ENCODE measurements at regions not wholly inside any gene's neighbourhood (a gene's known extent, or its start where the extent isn't known, plus 50 kb on each side); places are given as distances from the start of the nearest gene placed in this dataset.
"Not testable (repeated sequence)": the region's sequence is repeated elsewhere in the genome, so short reads cannot be mapped to it uniquely, and the experiment has no call there.

DNA sequence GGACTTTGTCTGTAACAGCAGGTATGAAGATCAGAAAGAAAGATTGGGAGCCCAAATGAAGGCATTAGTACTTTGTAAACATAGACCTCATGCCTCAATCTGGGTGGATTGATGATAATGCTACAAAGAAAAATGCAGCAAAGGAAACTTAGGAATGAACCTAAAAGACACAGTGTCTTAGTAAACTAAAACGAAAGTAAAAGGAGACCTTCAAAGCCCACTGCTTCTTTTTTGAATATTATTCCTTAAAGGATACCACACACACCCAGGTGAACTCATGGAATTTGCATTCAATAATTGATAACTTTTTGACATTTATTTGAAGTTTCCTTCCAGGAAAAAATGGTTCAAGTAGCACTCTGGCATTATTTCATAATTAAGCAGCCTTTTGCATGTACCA, 543.2 kb downstream of the TTLL7 start:
- DNase-seq, result not testable (repeated sequence)

DNA sequence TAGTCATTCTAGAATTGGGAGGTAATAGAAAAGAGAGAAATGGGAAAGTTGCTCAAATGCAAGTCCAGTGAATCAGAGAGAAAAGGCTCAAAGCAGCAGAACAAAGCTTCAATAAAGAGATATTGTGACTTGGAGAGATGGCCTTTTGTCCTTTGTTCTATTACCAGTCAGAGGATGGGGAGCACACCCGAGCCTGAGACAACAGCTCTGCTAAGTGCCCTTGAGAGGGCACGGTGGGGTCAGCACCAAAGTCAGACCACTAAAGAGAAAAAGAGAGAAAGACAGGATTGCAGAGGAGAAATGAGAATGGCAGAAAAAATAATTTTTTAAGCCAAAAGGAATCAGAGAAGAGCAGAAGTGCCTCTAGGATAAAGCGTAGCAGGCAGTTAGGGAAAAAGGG, 553.1 kb downstream of the TTLL7 start:
- not testable (repeated sequence) for DNase-seq

DNA sequence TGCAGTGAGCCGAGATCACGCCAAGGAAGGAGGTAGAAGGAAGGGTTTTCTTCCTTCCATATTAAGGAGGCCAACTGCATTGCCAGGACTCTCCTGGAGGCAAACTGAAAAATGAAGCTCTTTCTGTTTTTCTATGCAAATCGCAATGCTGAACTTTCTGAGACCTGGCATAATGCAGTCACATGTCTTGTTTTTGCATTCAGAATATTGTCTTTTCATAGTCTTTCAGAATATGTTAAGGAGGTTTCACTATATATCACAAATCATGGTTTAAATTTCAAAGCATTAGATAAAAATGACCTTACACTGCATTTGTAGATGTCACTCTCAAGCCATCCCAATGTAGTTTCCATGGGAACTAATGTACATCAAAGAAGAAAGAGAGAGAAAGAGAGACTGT, 556.5 kb downstream of the TTLL7 start:
- not testable (repeated sequence) for DNase-seq

DNA sequence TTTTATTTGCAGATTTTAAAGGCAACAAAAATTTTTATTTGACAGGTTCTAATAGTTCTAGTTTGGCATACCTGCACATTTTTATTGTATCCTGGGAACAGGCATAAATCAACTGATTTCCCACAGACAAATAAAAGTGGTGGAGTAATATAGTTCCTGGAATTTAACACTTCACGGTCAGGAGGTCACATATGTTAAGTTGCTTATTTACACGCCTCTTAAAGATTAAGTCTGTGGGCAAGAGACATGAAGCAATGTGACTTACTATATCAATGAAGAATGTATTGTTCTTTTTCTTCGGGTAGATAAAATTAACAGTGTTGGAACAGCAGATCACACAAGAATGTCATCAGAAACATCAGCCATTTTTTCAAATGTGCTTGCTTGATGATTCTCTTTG, 558.3 kb downstream of the TTLL7 start:
- DNase-seq, result not testable (repeated sequence)

DNA sequence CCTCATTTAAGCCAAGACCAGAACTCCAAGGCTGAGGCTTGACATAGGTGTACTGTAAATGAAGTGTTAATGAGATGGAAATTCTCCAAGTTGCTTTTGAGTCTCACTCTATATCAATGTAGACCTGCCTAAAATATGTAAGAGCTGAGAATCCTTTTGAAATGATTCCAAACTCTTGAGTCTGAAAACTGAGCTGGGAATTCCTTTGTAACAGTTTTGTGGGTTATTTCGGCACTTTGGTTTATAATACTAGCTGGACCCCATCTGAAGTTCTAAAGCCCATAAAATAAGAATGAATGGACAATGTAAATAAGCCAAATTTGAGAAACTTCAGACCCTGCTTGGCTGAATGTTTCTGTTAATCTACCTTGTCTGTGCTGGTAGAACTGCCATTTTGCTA, 558.9 kb downstream of the TTLL7 start:
- not testable (repeated sequence) for DNase-seq

DNA sequence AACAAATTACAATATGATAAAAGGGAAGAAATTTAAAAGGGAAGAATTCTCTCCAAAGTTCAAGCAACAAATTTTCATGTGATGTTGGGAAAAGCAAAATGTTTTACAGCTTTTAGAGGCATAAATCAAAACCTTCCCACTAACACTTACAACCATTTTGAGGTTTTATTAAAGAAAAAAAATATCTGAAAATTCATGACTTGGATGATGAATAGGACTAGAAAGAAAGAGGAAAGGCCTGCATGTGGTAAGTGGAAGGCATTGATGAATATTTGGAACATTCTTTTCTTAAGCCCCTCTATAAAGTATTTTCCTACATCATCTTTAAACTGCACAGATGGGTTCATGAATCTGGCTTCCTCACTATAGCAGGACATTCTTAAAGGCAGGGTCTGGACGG, 560.6 kb downstream of the TTLL7 start:
- DNase-seq, result not testable (repeated sequence)

DNA sequence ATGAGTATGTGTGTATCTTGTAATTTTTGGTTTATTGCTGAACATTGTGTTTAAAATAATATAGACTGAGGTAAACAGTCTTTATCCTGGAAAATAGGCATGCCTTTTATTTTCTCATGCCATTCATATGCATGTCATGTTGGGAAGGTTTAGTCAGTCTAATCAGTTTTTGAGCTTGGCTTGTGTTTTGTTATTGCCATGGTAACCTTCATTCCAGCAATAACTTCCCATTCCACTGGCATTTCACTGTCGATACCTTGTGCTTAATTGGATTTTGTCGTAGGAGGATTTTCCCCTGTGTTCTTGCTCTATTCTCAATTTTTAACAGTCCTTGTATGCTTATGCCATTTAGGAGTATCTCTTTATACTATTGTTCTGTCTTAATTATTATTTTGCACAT, 563.6 kb downstream of the TTLL7 start:
- DNase-seq, result not testable (repeated sequence)

DNA sequence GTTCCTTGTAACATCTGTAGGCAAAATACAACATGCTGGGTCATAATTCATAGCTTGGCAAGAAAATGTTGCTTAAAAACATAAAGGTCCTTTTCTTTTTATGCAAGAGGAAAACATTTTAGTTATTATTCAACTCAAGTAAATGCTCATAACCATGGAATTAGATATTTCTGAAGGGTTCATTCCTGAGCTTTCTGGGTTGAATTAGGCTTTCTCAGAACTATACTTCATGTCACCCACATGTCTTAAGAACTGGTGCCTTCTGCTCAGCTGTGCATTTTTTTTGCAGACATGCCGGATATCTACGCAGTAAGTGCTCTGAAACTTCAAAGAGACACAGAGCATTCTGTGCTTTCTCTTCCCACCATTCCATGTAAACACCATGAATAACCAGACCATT, 571.4 kb downstream of the TTLL7 start:
- not testable (repeated sequence) for DNase-seq

DNA sequence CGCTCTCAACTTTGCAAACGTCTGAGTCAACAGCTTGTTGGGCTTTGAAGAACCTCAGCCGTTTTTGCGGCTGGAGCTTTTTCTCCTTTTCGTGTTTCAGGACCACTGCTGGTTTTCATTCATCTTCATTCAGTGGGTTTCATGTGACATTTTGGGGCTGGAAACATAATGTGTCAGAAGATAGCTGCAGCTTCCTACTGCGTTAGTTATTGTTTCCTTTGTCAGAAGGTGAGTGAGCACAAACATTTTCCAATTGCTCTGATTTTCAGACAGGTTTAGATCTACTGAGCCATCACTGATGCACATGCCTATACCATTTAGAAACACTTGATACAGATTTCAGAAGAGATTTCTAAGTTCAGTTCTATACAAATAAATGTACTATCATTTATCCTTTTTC, 575.5 kb downstream of the TTLL7 start:
- DNase-seq, result not testable (repeated sequence)

DNA sequence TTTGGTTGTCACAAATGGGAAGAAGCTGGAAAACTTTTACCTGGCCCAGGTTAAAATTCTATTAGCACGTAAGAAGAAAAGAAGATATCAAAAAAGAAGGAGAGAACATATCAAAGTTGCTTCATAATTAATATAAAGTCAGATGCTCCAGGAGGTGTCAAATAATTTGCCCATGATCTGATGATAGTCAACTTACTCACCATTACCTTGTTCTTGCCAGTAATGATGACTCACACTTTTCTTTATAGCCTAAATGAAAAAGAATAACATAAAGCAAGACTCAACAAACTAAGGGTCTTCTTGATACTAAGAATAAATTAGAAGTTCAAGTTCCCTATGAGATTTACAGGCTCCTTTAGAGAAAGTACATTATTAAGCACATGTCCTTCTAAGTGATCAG, 580.4 kb downstream of the TTLL7 start:
- no peak for DNase-seq

DNA sequence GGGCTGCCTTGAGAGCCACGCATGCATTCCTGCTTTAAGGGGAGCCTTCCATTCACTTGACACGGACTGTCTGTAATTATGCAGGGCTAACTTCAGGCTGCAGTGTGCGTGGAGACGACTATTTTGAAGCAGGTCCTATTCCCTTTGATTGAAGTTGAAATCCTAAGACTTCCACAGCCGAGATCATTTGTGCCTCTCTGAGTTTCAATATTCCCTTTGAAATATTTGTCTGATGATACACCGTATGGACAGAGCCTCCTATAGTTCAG, 585.2 kb downstream of the TTLL7 start:
- DNase-seq, result not testable (repeated sequence)

DNA sequence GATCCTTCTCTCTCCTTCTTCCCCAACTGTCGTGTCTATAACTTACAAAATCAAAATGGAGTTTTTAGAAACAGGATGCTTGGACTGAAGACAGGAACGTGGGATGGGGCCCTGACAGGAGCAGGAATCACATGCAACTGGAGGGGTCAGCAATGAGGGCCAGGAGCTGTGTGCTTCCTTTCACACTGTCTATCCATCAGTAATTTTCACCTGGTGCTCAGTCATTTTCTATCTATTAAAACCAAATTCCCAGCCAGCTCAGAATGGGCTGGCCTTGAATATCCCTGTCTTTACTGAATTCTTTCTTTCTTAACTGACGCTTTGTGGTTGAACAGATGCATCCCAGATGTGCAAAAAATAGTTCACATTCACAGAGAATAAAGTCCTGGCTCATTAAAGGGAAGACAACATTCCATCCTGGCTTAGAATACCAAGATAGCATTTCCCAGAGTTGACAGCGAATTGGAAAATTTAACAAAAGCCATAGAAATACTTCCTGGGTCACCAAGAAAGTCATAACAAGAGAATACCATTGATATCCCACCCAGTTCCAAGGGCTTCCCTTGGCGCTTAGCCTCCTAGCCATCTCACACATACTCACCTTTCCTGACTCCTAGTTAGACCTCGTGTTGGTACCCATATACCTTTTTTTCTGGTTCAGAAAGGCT, 588.1 kb downstream of the TTLL7 start:
- not testable (repeated sequence) for DNase-seq

DNA sequence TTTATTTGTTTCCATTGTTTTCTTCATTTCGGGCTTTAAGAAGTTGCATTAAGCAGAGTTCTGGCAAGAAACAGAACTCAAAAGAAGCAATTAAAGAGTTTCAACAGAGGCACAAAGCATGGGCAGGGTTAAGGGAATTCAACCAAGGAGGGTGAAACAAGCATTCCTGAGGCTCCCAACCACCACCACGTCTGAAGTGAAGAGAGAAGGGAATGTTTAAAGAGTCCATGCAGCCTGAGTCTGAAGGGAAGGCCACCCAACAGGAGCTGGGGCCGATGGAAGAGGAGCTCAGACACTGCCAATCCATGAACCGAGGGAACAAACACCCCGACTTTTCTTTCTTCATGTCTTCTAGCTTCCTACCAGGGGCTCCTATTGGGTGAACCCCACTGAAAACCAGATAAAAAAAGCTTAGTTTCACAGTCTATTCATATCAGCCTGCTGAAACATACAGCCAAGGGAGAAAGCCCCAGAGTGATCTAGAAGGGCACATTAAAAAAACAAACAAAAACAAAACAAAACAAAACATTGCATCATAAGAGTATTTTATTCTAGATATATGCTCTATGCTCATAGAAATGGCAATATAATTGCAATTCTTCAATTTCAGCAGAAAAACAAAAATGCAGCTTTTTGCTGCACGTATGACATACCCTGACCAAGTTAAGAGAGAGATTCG, 592.1 kb downstream of the TTLL7 start:
- not testable (repeated sequence) for DNase-seq

DNA sequence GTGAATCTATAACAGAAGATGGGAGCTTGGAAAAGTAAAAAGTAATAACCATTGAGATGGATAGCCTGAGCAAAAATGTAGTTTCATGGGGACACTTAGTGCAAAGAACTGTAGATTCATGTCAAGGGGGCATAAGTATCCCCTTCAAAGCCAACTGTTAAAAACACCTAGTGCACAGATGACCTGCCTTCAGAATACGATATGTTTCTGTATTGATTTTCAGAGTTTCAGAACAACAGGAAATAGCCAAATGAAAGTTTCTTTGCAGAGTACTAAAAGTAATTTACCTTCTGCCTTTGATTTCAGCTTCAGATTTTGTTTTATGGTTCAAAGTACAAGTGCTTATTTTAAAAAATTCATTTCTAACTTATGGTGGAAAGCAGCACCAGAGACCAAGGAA, 593.1 kb downstream of the TTLL7 start:
- not testable (repeated sequence) for DNase-seq

DNA sequence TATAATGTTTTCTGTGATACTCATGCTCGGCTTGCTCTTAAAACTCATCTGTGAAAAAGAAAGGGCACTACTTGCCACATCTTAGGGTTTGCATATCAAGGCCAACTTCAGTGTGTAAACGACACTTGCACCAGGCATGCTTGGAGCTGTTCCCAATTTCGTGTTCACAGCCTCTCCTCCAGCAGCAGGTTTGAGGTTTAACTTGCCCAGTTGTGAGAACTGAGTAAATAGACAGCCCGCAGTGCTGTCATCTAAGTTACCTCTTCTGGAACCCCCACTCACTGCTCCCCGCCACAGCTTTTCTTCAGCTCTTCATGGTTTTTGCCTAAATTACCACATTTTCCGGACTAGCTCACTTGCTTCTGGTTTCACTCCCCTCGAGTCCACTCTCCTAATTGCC, 595.4 kb downstream of the TTLL7 start:
- DNase-seq, result not testable (repeated sequence)

DNA sequence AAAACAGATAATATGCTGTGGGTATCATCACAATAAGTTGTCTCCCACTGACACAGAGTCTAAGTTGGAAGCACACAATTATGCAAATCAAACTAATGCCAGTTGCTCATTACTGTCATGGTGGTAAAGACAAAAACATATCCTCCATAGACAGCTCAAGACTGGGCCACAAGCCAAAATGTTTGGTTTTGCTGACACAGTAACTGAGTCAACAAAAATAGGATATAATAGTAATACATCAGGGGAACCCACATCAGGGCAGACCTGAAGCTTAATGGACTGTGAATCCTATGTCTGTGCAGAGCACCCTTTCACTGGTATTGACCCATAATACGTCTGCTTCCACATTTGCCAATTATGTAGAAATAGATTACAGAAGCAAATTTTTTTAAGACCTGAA, 597.8 kb downstream of the TTLL7 start:
- not testable (repeated sequence) for DNase-seq

DNA sequence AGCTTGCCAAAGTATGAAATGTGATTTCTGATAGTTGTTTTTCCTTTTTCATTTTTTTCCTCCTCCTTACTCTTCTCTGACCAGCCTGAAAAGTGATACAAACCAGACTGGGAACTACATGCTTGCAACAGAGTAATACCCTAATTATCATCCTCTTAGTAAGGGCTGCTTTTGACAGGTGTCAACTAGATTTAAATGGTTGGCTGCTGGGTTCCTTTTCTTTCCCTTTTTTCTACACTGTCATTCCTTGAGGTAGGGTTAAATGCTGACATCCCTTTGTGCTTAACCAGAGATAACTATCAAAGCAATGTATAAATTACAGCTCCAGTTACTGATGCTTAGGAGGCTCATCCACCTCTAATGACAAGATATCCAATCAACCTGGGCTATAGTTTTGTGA, 598.8 kb downstream of the TTLL7 start:
- DNase-seq, result not testable (repeated sequence)

DNA sequence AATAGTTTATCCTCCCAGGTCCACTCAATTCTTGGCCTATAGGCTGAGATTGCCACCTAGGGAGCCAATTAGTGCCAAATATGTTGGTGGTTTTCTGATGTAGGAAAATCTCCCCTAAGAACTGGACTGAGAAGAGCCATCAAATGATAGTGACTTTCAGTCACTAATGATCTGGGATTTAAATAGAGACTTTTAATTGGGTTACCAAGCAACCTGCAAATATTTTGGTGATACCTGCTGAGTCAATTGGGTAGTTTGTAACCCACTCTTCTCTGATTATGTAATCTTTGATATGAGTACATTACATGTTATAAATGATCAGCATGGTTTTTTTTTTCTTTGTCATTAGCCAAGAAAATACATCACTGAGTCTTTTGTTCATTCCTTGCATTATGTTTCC, 600.8 kb downstream of the TTLL7 start:
- DNase-seq, result not testable (repeated sequence)

DNA sequence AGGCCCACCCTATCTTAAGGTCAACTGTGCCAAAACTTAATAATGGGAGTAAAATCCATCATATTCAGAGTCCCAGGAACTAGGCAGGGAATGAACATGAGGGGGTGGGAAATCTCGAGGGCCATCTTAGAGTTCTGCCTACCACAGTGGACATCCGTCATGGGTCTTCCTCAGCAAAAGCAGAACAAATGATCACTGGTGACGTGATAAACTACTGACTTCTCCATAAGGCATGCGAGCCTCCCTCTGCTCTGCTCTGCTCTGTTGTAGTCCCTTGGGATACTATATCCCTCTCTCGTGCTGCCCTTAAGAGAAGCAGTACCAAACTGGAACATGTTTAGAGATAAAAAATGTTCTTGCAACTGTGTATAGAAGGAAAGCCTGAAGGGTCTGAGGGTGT, 603.8 kb downstream of the TTLL7 start:
- not testable (repeated sequence) for DNase-seq

DNA sequence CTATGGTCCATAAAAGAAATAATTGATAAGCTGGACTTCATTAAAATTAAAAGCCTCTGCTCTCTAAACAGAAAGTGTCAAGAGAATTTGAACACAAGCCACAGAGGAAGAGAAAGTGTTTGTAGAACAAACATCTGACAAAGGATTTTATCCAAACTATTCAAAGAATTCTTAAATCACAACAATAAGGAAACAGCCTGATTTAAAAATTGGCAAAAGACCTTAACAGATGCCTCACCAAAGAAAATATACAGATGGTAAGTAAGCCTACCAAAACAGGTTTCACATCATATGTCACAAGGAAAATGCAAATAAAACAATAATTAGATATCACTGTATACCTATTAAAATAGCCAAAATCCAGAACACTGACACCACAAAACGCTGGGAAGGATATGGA, 612.0 kb downstream of the TTLL7 start:
- DNase-seq, result not testable (repeated sequence)

DNA sequence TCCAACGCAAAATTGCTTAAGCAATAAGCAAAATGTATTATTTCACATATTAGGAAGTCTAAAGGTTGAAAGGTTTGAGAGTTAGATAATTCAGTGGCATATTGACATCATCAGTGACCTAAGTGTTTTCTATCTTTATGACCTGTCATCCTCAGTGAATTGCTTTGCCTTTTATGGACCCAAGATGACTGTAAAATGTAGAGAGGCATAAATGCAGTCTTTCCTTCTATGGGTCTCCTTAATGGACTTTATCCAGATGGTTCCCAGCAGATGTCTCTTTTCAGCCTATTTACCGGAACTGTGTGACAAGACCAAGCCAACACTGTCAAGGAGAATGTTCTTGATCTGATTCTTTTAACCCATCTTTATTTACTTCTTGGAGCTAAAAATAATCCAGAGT, 615.8 kb downstream of the TTLL7 start:
- DNase-seq, result not testable (repeated sequence)

DNA sequence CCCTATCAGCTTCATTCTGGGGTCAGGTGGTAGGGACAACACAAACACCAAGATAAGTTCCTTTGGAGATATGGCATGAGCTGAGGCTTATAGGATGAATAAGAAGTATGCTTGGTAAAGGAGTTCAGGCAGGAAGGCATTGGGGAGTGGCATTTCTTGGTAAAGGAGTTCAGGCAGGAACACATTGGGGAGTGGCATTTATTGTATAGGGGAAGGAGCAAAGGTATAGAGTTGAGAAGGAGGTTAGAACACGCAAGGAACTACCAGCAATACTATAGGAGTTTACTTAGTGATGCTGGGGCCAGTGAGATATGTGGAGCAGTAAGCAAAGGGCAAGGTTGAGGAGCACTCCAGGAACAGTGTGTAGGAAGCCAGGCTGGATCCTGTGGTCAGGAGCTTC, 625.9 kb downstream of the TTLL7 start:
- DNase-seq, result not testable (repeated sequence)

DNA sequence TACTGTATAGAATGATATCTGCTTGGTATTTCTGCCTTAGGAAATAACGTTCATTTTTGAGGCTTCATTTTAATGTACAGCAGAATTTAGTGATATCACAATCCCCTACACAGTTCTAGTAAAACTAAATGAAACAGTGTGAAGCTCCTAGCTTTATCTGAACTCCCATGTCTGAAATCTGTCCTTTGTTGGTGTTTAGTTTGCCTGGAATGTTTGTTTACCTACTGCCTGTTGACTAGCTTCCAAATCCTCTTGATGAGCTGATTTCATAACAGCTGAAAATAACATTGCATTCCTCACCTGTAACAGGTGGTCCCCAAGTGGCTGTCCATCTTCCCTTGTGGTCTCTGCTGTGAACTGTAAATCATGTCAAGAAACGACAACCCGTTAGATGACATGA, 629.1 kb downstream of the TTLL7 start:
- DNase-seq, result not testable (repeated sequence)

DNA sequence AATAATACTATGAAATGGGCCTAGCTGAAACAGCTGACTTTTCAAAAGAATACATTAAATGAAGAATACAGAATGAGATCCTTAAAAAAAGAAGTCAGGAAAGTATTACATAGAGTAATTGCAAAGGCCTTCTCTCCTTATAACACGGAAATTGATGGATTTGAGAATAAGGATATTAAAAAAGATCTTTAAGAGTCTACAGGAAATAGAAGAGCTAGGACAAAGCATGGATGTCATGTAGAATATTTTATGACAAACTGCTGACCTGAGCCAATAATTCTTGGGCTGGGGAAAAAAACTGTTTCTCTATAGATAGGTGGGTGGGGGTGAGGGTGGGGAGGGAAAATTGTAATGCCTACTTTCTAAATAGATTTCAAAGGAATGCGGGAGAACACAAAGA, 633.6 kb downstream of the TTLL7 start:
- DNase-seq, result not testable (repeated sequence)

DNA sequence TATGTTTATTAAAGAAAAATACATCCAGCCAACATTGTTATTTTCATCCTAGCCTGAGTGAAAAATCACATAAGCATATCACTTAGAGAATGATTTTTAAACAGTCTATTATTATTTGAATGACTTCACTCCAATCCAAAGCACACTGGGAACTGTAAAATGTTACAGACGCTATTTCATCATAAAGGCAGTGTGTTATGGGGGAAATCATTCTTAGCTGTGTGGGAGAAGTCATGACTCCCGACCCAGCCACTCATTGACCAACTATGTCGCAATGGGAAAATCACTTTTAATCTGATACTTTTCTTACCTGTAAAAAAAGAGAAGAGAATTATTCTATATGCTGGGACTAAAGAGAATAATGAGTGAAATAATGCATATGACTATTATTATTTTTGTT, 653.6 kb downstream of the TTLL7 start:
- DNase-seq, result not testable (repeated sequence)
